ENCODE measurements at regions not wholly inside any gene's neighbourhood (a gene's known extent, or its start where the extent isn't known, plus 50 kb on each side); places are given as distances from the start of the nearest gene placed in this dataset.

DNA sequence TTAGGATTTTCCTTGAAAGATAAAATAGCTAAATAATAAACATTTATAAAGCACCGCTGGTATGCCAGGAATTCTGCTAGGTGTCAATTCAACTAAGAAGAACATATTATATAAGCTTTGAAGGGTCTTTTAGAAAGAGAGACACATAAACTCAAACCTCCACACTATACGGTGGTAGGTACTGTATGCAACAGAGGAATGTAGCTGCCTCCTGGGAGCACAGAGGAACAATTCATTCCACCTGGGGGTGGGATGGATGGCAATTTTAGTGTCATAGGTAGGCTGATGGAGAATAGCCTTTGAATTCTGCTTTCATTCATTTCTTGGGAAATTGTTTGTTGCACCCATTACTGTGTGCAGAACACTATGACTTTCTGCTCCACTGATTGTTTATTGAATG lies 447.1 kb upstream of the MAP3K7 start (continued):
- TF ChIP-seq, protein P1, sequence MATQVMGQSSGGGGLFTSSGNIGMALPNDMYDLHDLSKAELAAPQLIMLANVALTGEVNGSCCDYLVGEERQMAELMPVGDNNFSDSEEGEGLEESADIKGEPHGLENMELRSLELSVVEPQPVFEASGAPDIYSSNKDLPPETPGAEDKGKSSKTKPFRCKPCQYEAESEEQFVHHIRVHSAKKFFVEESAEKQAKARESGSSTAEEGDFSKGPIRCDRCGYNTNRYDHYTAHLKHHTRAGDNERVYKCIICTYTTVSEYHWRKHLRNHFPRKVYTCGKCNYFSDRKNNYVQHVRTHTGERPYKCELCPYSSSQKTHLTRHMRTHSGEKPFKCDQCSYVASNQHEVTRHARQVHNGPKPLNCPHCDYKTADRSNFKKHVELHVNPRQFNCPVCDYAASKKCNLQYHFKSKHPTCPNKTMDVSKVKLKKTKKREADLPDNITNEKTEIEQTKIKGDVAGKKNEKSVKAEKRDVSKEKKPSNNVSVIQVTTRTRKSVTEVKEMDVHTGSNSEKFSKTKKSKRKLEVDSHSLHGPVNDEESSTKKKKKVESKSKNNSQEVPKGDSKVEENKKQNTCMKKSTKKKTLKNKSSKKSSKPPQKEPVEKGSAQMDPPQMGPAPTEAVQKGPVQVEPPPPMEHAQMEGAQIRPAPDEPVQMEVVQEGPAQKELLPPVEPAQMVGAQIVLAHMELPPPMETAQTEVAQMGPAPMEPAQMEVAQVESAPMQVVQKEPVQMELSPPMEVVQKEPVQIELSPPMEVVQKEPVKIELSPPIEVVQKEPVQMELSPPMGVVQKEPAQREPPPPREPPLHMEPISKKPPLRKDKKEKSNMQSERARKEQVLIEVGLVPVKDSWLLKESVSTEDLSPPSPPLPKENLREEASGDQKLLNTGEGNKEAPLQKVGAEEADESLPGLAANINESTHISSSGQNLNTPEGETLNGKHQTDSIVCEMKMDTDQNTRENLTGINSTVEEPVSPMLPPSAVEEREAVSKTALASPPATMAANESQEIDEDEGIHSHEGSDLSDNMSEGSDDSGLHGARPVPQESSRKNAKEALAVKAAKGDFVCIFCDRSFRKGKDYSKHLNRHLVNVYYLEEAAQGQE (IDR thresholded peaks at IDR 0.05), result no peak
- no peak for TF ChIP-seq HNF4A (conservative IDR thresholded peaks at IDR 0.05)
- no peak for TF ChIP-seq GABPA (IDR thresholded peaks at IDR 0.05 in 1 of 2, conservative IDR thresholded peaks at IDR 0.05 in 1 of 2)
- no peak for TF ChIP-seq NR2F2 (IDR thresholded peaks at IDR 0.05)

DNA sequence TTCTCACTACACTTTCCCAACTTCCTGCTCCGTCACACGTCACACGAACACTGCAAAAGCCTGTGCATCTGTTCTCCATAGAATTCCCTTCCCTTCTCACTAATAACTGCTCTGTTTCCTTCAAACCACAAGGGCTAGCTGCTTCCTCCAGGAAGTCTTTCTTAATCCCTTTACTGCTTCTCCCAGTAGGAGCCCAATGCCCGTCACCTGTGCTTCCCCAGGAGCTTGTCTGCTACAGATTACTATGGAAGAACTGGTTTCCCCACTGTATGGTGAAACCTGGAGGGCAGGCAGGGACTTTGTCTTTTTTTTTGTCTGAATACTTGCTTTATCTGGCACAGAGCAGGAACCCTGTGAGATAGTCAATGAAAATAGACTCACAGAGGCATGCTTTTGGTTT lies 444.7 kb upstream of the MAP3K7 start:
- no peak for DNase-seq (ENCODE audit: low spot score)
- Histone ChIP-seq H3K4me3 (ENCODE audit: low read depth in 1 of 3, low read length in 3 of 3) (no peak overlapping the region), H3K4me1 (ENCODE audit: control insufficient read depth in 4 of 4, insufficient read depth in 4 of 4, low read length in 3 of 4) (no peaks in the 10 kb centered on the region), H3K9me3 (ENCODE audit: control insufficient read depth in 4 of 4, low read length in 3 of 4) (no peaks in the 10 kb centered on the region), H3K36me3 (ENCODE audit: control insufficient read depth in 4 of 4, insufficient read depth in 3 of 4, low read depth in 1 of 4, low read length in 3 of 4) (no peaks in the 10 kb centered on the region), H3K27me3 (ENCODE audit: control insufficient read depth in 4 of 4, insufficient read depth in 4 of 4, low read length in 3 of 4) (no peaks in the 10 kb centered on the region), H3K27ac (ENCODE audit: low read depth in 1 of 2, low read length in 2 of 2) (no peak overlapping the region), H3K9ac (ENCODE audit: low read depth in 1 of 2, low read length in 2 of 2) (no peak overlapping the region)
- TF ChIP-seq GABPA (IDR thresholded peaks at IDR 0.05 in 1 of 2, conservative IDR thresholded peaks at IDR 0.05 in 1 of 2) (no peak), RAD21 (IDR thresholded peaks at IDR 0.05) (no peak), HNF4G (IDR thresholded peaks at IDR 0.05) (no peak)
- TF ChIP-seq, protein P2, sequence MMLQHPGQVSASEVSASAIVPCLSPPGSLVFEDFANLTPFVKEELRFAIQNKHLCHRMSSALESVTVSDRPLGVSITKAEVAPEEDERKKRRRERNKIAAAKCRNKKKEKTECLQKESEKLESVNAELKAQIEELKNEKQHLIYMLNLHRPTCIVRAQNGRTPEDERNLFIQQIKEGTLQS (IDR thresholded peaks at IDR 0.05), result no peak
- TF ChIP-seq, protein P3, sequence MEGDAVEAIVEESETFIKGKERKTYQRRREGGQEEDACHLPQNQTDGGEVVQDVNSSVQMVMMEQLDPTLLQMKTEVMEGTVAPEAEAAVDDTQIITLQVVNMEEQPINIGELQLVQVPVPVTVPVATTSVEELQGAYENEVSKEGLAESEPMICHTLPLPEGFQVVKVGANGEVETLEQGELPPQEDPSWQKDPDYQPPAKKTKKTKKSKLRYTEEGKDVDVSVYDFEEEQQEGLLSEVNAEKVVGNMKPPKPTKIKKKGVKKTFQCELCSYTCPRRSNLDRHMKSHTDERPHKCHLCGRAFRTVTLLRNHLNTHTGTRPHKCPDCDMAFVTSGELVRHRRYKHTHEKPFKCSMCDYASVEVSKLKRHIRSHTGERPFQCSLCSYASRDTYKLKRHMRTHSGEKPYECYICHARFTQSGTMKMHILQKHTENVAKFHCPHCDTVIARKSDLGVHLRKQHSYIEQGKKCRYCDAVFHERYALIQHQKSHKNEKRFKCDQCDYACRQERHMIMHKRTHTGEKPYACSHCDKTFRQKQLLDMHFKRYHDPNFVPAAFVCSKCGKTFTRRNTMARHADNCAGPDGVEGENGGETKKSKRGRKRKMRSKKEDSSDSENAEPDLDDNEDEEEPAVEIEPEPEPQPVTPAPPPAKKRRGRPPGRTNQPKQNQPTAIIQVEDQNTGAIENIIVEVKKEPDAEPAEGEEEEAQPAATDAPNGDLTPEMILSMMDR (IDR thresholded peaks at IDR 0.05; ENCODE audit: low read depth, low read length, missing input control), result no peak
- TF ChIP-seq, protein P4, sequence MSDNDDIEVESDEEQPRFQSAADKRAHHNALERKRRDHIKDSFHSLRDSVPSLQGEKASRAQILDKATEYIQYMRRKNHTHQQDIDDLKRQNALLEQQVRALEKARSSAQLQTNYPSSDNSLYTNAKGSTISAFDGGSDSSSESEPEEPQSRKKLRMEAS (IDR thresholded peaks at IDR 0.05), result no peak
- TF ChIP-seq, protein P1 (IDR thresholded peaks at IDR 0.05), result no peak
- WGBS, result 69% methylated on average over 4 of the region's 4 CpGs

DNA sequence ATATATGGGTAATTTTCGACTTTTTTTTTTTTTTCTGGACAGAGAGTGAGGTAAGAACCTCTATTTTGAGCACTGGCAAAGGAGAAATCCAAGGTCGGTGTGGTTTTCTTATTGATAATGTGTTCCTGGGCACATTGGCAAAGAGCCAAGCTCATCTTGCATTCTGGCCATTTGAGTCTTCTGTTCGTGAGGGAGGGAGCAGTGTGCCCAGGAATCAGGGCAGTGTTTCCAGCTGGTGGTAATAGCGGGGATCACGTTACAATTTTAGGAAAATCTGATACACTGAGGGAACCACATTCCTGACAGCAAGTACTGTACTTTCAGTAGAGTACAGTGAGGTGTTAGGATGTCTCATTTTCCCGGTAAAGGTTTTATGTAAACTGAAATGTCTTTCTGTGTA lies 442.3 kb upstream of the MAP3K7 start:
- H3K4me1 ChIP-seq (ENCODE audit: control insufficient read depth in 4 of 4, insufficient read depth in 4 of 4, low read length in 3 of 4), result no peaks in the 10 kb centered on the region
- 53% methylated on average over 6 of the region's 6 CpGs for WGBS
- no peak overlapping the region for H3K9ac ChIP-seq (ENCODE audit: low read depth in 1 of 2, low read length in 2 of 2)
- no peaks in the 10 kb centered on the region for H3K36me3 ChIP-seq (ENCODE audit: control insufficient read depth in 4 of 4, insufficient read depth in 3 of 4, low read depth in 1 of 4, low read length in 3 of 4)
- no peaks in the 10 kb centered on the region for H3K27me3 ChIP-seq (ENCODE audit: control insufficient read depth in 4 of 4, insufficient read depth in 4 of 4, low read length in 3 of 4)
- no peak overlapping the region for H3K27ac ChIP-seq (ENCODE audit: low read depth in 1 of 2, low read length in 2 of 2)
- DNase-seq (ENCODE audit: low spot score), result no peak
- no peaks in the 10 kb centered on the region for H3K9me3 ChIP-seq (ENCODE audit: control insufficient read depth in 4 of 4, low read length in 3 of 4)
- no peak overlapping the region for H3K4me3 ChIP-seq (ENCODE audit: low read depth in 1 of 3, low read length in 3 of 3)
- TF ChIP-seq NR2F2 (IDR thresholded peaks at IDR 0.05) (no peak), GABPA (IDR thresholded peaks at IDR 0.05 in 1 of 2, conservative IDR thresholded peaks at IDR 0.05 in 1 of 2) (no peak), SP1 (IDR thresholded peaks at IDR 0.05) (no peak), EGR1 (IDR thresholded peaks at IDR 0.05; ENCODE audit: low read depth in 2 of 2) (no peak), JUND (IDR thresholded peaks at IDR 0.05) (no peak), HNF4G (IDR thresholded peaks at IDR 0.05) (no peak), HNF4A (conservative IDR thresholded peaks at IDR 0.05) (no peak), FOXA1 (IDR thresholded peaks at IDR 0.05) (no peak)
- TF ChIP-seq, protein P4 (IDR thresholded peaks at IDR 0.05), result no peak
- TF ChIP-seq, protein P3 (IDR thresholded peaks at IDR 0.05; ENCODE audit: low read depth, low read length, missing input control), result no peak

All from liver (tissue), 8 donors.